HG02938 (cell line): ENCODE measurements at regions not wholly inside any gene's neighbourhood (a gene's known extent, or its start where the extent isn't known, plus 50 kb on each side); places are given as distances from the start of the nearest gene placed in this dataset.
"Not testable (repeated sequence)": the region's sequence is repeated elsewhere in the genome, so short reads cannot be mapped to it uniquely, and the experiment has no call there.

Experiments
- ATAC-seq: cut with Tn5 transposase; IDR thresholded peaks from one replicate; pipeline ENCODE4 v1.9.1; 2021; ENCODE audit warnings: mild to moderate bottlenecking, moderate library complexity; ENCODE audit not compliant: unreplicated experiment

- no peak for ATAC-seq
These were observed 109.2 kb downstream of the TMEM121 start for GRCh38 chr14:105635560-105635959.

- not testable (repeated sequence) for ATAC-seq
These were observed 109.6 kb downstream of the TMEM121 start for GRCh38 chr14:105636021-105636420.

GRCh38 chr14:105636935-105637334 is 110.6 kb downstream of the TMEM121 start:
- ATAC-seq, result no peak

GRCh38 chr14:105637345-105637744 is 111.0 kb downstream of the TMEM121 start:
- ATAC-seq, result not testable (repeated sequence)

GRCh38 chr14:105639969-105640931 is 113.9 kb downstream of the TMEM121 start:
- ATAC-seq, result not testable (repeated sequence)

GRCh38 chr14:105641075-105641937 is 114.9 kb downstream of the TMEM121 start:
- ATAC-seq, result no peak

- not testable (repeated sequence) for ATAC-seq
These were observed 115.6 kb downstream of the TMEM121 start for GRCh38 chr14:105641951-105642350.

GRCh38 chr14:105642486-105642885 is 116.1 kb downstream of the TMEM121 start:
- ATAC-seq, result not testable (repeated sequence)

- not testable (repeated sequence) for ATAC-seq
These were observed 117.1 kb downstream of the TMEM121 start for GRCh38 chr14:105643406-105644052.

GRCh38 chr14:105644053-105644435 is 117.7 kb downstream of the TMEM121 start:
- ATAC-seq, result not testable (repeated sequence)

- not testable (repeated sequence) for ATAC-seq
These were observed 118.1 kb downstream of the TMEM121 start for GRCh38 chr14:105644457-105644856.

- ATAC-seq, result not testable (repeated sequence)
These were observed 118.5 kb downstream of the TMEM121 start for GRCh38 chr14:105644891-105645290.

GRCh38 chr14:105645389-105645788 is 119.0 kb downstream of the TMEM121 start:
- not testable (repeated sequence) for ATAC-seq

- no peak for ATAC-seq
These were observed 119.8 kb downstream of the TMEM121 start for GRCh38 chr14:105646175-105646574.

- ATAC-seq, result not testable (repeated sequence)
These were observed 120.4 kb downstream of the TMEM121 start for GRCh38 chr14:105646711-105647281.

GRCh38 chr14:105647426-105647783 is 121.0 kb downstream of the TMEM121 start:
- ATAC-seq, result not testable (repeated sequence)

- no peak for ATAC-seq
These were observed 121.6 kb downstream of the TMEM121 start for GRCh38 chr14:105647784-105648608.

GRCh38 chr14:105648609-105649535 is 122.5 kb downstream of the TMEM121 start:
- ATAC-seq, result not testable (repeated sequence)

GRCh38 chr14:105652317-105652716 is 125.9 kb downstream of the TMEM121 start:
- not testable (repeated sequence) for ATAC-seq
